ENCODE measurements at regions not wholly inside any gene's neighbourhood (a gene's known extent, or its start where the extent isn't known, plus 50 kb on each side); places are given as distances from the start of the nearest gene placed in this dataset.

- no peak for TF ChIP-seq CTCF (IDR thresholded peaks at IDR 0.05)
- TF ChIP-seq USF1 (CRISPR knock-in tag; IDR thresholded peaks at IDR 0.05) = no peak
Observed at GRCh38 chr2:123958011-123958410, 67.1 kb upstream of the CNTNAP5 start.

Measured in WTC11 (cell line).